ENCODE measurements at regions not wholly inside any gene's neighbourhood (a gene's known extent, or its start where the extent isn't known, plus 50 kb on each side); places are given as distances from the start of the nearest gene placed in this dataset.

DNA sequence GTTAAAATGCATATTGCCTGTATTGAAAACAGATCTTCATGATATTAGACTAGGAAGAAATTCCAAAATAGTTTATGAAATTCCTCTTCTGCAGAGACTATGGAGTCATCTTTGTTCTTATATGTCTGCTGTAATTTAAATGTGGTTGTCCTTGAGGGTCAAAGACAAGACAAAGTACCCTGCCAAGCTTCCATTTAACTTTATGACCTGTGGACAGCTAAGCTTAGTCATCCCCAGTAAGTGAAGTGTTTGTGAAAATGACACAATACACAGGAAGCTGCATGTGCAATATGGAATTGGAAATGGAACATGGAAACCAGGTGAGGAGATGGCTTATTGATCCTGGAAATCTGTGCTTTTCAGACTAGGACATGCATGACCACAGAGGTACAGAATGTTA is 68.5 kb upstream of the GBE1 start:
- TF ChIP-seq, protein P1, sequence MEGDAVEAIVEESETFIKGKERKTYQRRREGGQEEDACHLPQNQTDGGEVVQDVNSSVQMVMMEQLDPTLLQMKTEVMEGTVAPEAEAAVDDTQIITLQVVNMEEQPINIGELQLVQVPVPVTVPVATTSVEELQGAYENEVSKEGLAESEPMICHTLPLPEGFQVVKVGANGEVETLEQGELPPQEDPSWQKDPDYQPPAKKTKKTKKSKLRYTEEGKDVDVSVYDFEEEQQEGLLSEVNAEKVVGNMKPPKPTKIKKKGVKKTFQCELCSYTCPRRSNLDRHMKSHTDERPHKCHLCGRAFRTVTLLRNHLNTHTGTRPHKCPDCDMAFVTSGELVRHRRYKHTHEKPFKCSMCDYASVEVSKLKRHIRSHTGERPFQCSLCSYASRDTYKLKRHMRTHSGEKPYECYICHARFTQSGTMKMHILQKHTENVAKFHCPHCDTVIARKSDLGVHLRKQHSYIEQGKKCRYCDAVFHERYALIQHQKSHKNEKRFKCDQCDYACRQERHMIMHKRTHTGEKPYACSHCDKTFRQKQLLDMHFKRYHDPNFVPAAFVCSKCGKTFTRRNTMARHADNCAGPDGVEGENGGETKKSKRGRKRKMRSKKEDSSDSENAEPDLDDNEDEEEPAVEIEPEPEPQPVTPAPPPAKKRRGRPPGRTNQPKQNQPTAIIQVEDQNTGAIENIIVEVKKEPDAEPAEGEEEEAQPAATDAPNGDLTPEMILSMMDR (IDR thresholded peaks at IDR 0.05) = no peak
- TF ChIP-seq POLR2A (IDR thresholded peaks at IDR 0.05) = no peak
